ENCODE measurements at regions not wholly inside any gene's neighbourhood (a gene's known extent, or its start where the extent isn't known, plus 50 kb on each side); places are given as distances from the start of the nearest gene placed in this dataset.
"Not testable (repeated sequence)": the region's sequence is repeated elsewhere in the genome, so short reads cannot be mapped to it uniquely, and the experiment has no call there.

- H3K4me3 ChIP-seq (ENCODE audit: low read length in 3 of 3) = no peak overlapping the region
- no peaks in the 10 kb centered on the region for H3K36me3 ChIP-seq (ENCODE audit: control insufficient read depth in 3 of 3, insufficient read depth in 3 of 3, low read length in 3 of 3)
- no peaks in the 10 kb centered on the region for H3K9me3 ChIP-seq (ENCODE audit: control insufficient read depth in 3 of 3, low read length in 3 of 3)
- no peaks in the 10 kb centered on the region for H3K4me1 ChIP-seq (ENCODE audit: control insufficient read depth in 3 of 3, insufficient read depth in 3 of 3, low read length in 3 of 3)
- H3K27ac ChIP-seq (ENCODE audit: low read depth, low read length) = no peak overlapping the region
- H3K27me3 ChIP-seq (ENCODE audit: control insufficient read depth in 3 of 3, insufficient read depth in 3 of 3, low read length in 3 of 3) = no peaks in the 10 kb centered on the region
- H3K9ac ChIP-seq (ENCODE audit: low read depth in 1 of 3, low read length in 3 of 3) = no peak overlapping the region
Observed at GRCh38 chr9:101930783-101931182, 192.3 kb upstream of the GRIN3A start.

- H3K9me3 ChIP-seq (ENCODE audit: control insufficient read depth in 3 of 3, low read length in 3 of 3) = no peaks in the 10 kb centered on the region
- no peaks in the 10 kb centered on the region for H3K36me3 ChIP-seq (ENCODE audit: control insufficient read depth in 3 of 3, insufficient read depth in 3 of 3, low read length in 3 of 3)
- H3K27ac ChIP-seq (ENCODE audit: low read depth, low read length) = no peak overlapping the region
Observed at GRCh38 chr9:101925498-101925897, 187.1 kb upstream of the GRIN3A start.

GRCh38 chr9:101923451-101923850, 185.0 kb upstream of the GRIN3A start:
- no peaks in the 10 kb centered on the region for H3K9me3 ChIP-seq (ENCODE audit: control insufficient read depth in 3 of 3, low read length in 3 of 3)
- H3K9ac ChIP-seq (ENCODE audit: low read depth in 1 of 3, low read length in 3 of 3) = no peak overlapping the region
- H3K4me1 ChIP-seq (ENCODE audit: control insufficient read depth in 3 of 3, insufficient read depth in 3 of 3, low read length in 3 of 3) = no peaks in the 10 kb centered on the region
- no peaks in the 10 kb centered on the region for H3K36me3 ChIP-seq (ENCODE audit: control insufficient read depth in 3 of 3, insufficient read depth in 3 of 3, low read length in 3 of 3)
- no peak overlapping the region for H3K4me3 ChIP-seq (ENCODE audit: low read length in 3 of 3)
- no peak overlapping the region for H3K27ac ChIP-seq (ENCODE audit: low read depth, low read length)
- H3K27me3 ChIP-seq (ENCODE audit: control insufficient read depth in 3 of 3, insufficient read depth in 3 of 3, low read length in 3 of 3) = no peaks in the 10 kb centered on the region

More at GRCh38 chr9:101925498-101925897, 187.1 kb upstream of the GRIN3A start:
- no peaks in the 10 kb centered on the region for H3K27me3 ChIP-seq (ENCODE audit: control insufficient read depth in 3 of 3, insufficient read depth in 3 of 3, low read length in 3 of 3)
- H3K4me1 ChIP-seq (ENCODE audit: control insufficient read depth in 3 of 3, insufficient read depth in 3 of 3, low read length in 3 of 3) = no peaks in the 10 kb centered on the region
- no peak overlapping the region for H3K4me3 ChIP-seq (ENCODE audit: low read length in 3 of 3)
- no peak overlapping the region for H3K9ac ChIP-seq (ENCODE audit: low read depth in 1 of 3, low read length in 3 of 3)

GRCh38 chr9:101916948-101917347, 178.5 kb upstream of the GRIN3A start:
- H3K36me3 ChIP-seq (ENCODE audit: control insufficient read depth in 3 of 3, insufficient read depth in 3 of 3, low read length in 3 of 3); H3K4me1 ChIP-seq (ENCODE audit: control insufficient read depth in 3 of 3, insufficient read depth in 3 of 3, low read length in 3 of 3); H3K27ac ChIP-seq (ENCODE audit: low read depth, low read length); H3K9me3 ChIP-seq (ENCODE audit: control insufficient read depth in 3 of 3, low read length in 3 of 3); H3K9ac ChIP-seq (ENCODE audit: low read depth in 1 of 3, low read length in 3 of 3); H3K4me3 ChIP-seq (ENCODE audit: low read length in 3 of 3); H3K27me3 ChIP-seq (ENCODE audit: control insufficient read depth in 3 of 3, insufficient read depth in 3 of 3, low read length in 3 of 3): not testable (repeated sequence)

- Histone ChIP-seq H3K27ac (ENCODE audit: low read depth, low read length) (no peak overlapping the region), H3K36me3 (ENCODE audit: control insufficient read depth in 3 of 3, insufficient read depth in 3 of 3, low read length in 3 of 3) (no peaks in the 10 kb centered on the region), H3K4me1 (ENCODE audit: control insufficient read depth in 3 of 3, insufficient read depth in 3 of 3, low read length in 3 of 3) (no peaks in the 10 kb centered on the region), H3K27me3 (ENCODE audit: control insufficient read depth in 3 of 3, insufficient read depth in 3 of 3, low read length in 3 of 3) (no peaks in the 10 kb centered on the region), H3K9me3 (ENCODE audit: control insufficient read depth in 3 of 3, low read length in 3 of 3) (peaks cover 0 to 2% (median 0%) of the 10 kb centered on the region in 3 donors), H3K9ac (ENCODE audit: low read depth in 1 of 3, low read length in 3 of 3) (no peak overlapping the region), H3K4me3 (ENCODE audit: low read length in 3 of 3) (no peak overlapping the region)
Observed at GRCh38 chr9:101915482-101915881, 177.0 kb upstream of the GRIN3A start.

- H3K4me1 ChIP-seq (ENCODE audit: control insufficient read depth in 3 of 3, insufficient read depth in 3 of 3, low read length in 3 of 3) = no peaks in the 10 kb centered on the region
- no peak overlapping the region for H3K9ac ChIP-seq (ENCODE audit: low read depth in 1 of 3, low read length in 3 of 3)
- H3K4me3 ChIP-seq (ENCODE audit: low read length in 3 of 3) = no peak overlapping the region
- H3K27ac ChIP-seq (ENCODE audit: low read depth, low read length) = no peak overlapping the region
- no peaks in the 10 kb centered on the region for H3K27me3 ChIP-seq (ENCODE audit: control insufficient read depth in 3 of 3, insufficient read depth in 3 of 3, low read length in 3 of 3)
- H3K36me3 ChIP-seq (ENCODE audit: control insufficient read depth in 3 of 3, insufficient read depth in 3 of 3, low read length in 3 of 3) = no peaks in the 10 kb centered on the region
- H3K9me3 ChIP-seq (ENCODE audit: control insufficient read depth in 3 of 3, low read length in 3 of 3) = no peaks in the 10 kb centered on the region
Observed at GRCh38 chr9:101912698-101913097, 174.3 kb upstream of the GRIN3A start.

- no peaks in the 10 kb centered on the region for H3K27me3 ChIP-seq (ENCODE audit: control insufficient read depth in 3 of 3, insufficient read depth in 3 of 3, low read length in 3 of 3)
- no peak overlapping the region for H3K27ac ChIP-seq (ENCODE audit: low read depth, low read length)
- H3K9me3 ChIP-seq (ENCODE audit: control insufficient read depth in 3 of 3, low read length in 3 of 3) = no peaks in the 10 kb centered on the region
- H3K9ac ChIP-seq (ENCODE audit: low read depth in 1 of 3, low read length in 3 of 3) = no peak overlapping the region
- no peaks in the 10 kb centered on the region for H3K36me3 ChIP-seq (ENCODE audit: control insufficient read depth in 3 of 3, insufficient read depth in 3 of 3, low read length in 3 of 3)
- H3K4me1 ChIP-seq (ENCODE audit: control insufficient read depth in 3 of 3, insufficient read depth in 3 of 3, low read length in 3 of 3) = no peaks in the 10 kb centered on the region
- no peak overlapping the region for H3K4me3 ChIP-seq (ENCODE audit: low read length in 3 of 3)
Observed at GRCh38 chr9:101907466-101907865, 169.0 kb upstream of the GRIN3A start.

- Histone ChIP-seq H3K4me1 (ENCODE audit: control insufficient read depth in 3 of 3, insufficient read depth in 3 of 3, low read length in 3 of 3) (no peaks in the 10 kb centered on the region), H3K4me3 (ENCODE audit: low read length in 3 of 3) (no peak overlapping the region), H3K36me3 (ENCODE audit: control insufficient read depth in 3 of 3, insufficient read depth in 3 of 3, low read length in 3 of 3) (no peaks in the 10 kb centered on the region), H3K27ac (ENCODE audit: low read depth, low read length) (no peak overlapping the region), H3K9me3 (ENCODE audit: control insufficient read depth in 3 of 3, low read length in 3 of 3) (no peaks in the 10 kb centered on the region), H3K27me3 (ENCODE audit: control insufficient read depth in 3 of 3, insufficient read depth in 3 of 3, low read length in 3 of 3) (no peaks in the 10 kb centered on the region), H3K9ac (ENCODE audit: low read depth in 1 of 3, low read length in 3 of 3) (no peak overlapping the region)
Observed at GRCh38 chr9:101904845-101905244, 166.4 kb upstream of the GRIN3A start.

GRCh38 chr9:101902051-101902450, 163.6 kb upstream of the GRIN3A start:
- no peaks in the 10 kb centered on the region for H3K36me3 ChIP-seq (ENCODE audit: control insufficient read depth in 3 of 3, insufficient read depth in 3 of 3, low read length in 3 of 3)
- H3K4me3 ChIP-seq (ENCODE audit: low read length in 3 of 3) = no peak overlapping the region
- H3K27ac ChIP-seq (ENCODE audit: low read depth, low read length) = no peak overlapping the region
- H3K4me1 ChIP-seq (ENCODE audit: control insufficient read depth in 3 of 3, insufficient read depth in 3 of 3, low read length in 3 of 3) = no peaks in the 10 kb centered on the region
- H3K9ac ChIP-seq (ENCODE audit: low read depth in 1 of 3, low read length in 3 of 3) = no peak overlapping the region
- H3K9me3 ChIP-seq (ENCODE audit: control insufficient read depth in 3 of 3, low read length in 3 of 3) = no peaks in the 10 kb centered on the region
- H3K27me3 ChIP-seq (ENCODE audit: control insufficient read depth in 3 of 3, insufficient read depth in 3 of 3, low read length in 3 of 3) = no peaks in the 10 kb centered on the region

GRCh38 chr9:101897196-101897595, 158.7 kb upstream of the GRIN3A start:
- no peak overlapping the region for H3K9ac ChIP-seq (ENCODE audit: low read depth in 1 of 3, low read length in 3 of 3)
- H3K4me1 ChIP-seq (ENCODE audit: control insufficient read depth in 3 of 3, insufficient read depth in 3 of 3, low read length in 3 of 3) = no peaks in the 10 kb centered on the region

More at GRCh38 chr9:101897196-101897595, 158.7 kb upstream of the GRIN3A start:
- no peaks in the 10 kb centered on the region for H3K36me3 ChIP-seq (ENCODE audit: control insufficient read depth in 3 of 3, insufficient read depth in 3 of 3, low read length in 3 of 3)
- no peaks in the 10 kb centered on the region for H3K27me3 ChIP-seq (ENCODE audit: control insufficient read depth in 3 of 3, insufficient read depth in 3 of 3, low read length in 3 of 3)
- no peak overlapping the region for H3K4me3 ChIP-seq (ENCODE audit: low read length in 3 of 3)
- no peak overlapping the region for H3K27ac ChIP-seq (ENCODE audit: low read depth, low read length)
- no peaks in the 10 kb centered on the region for H3K9me3 ChIP-seq (ENCODE audit: control insufficient read depth in 3 of 3, low read length in 3 of 3)

Data from skeletal muscle tissue (tissue), 3 donors.